HCT116 (cell line): ENCODE measurements at regions not wholly inside any gene's neighbourhood (a gene's known extent, or its start where the extent isn't known, plus 50 kb on each side); places are given as distances from the start of the nearest gene placed in this dataset.

Experiments
- ATAC-seq: fragments of 200-7000 bp; cut with Tn5 transposase; 2 replicates; pipeline ENCODE4 v1.9.1; 2020; ENCODE audit warnings: mild to moderate bottlenecking, moderate library complexity
- BruUV-seq: library from RNA; stranded (reverse); fragments of 400-500 nt; replicated peaks from 2 replicates; lab custom pipeline; 2021; lab: Mats Ljungman, UMichigan
- CTCF ChIA-PET: fragments of 300-600 bp; sonication (Branson Sonifier 250); formaldehyde crosslinking; loops from one replicate; lab custom pipeline; 2021; ENCODE audit warnings: antibody characterized with exemption; lab: Charles Lee
- POLR2A ChIA-PET: fragments of 300-600, 350-600 bp; sonication (Branson Sonifier 250); formaldehyde crosslinking; loops from one replicate; lab custom pipeline; 2021; ENCODE audit warnings: antibody characterized with exemption; lab: Charles Lee
- RAD21 ChIA-PET, 2 experiments: fragments of 300-600 bp; sonication (Branson Sonifier 250); formaldehyde crosslinking; loops; one replicate each; lab custom pipeline; 2023; ENCODE audit warnings: low total read pairs in 2 of 2; ENCODE audit not compliant: uncharacterized antibody in 2 of 2, unreplicated experiment in 2 of 2, low non-redundant PET in 1 of 2; lab: Charles Lee
- DNase-seq: peaks from one replicate; pipeline ENCODE4 v3.0.0-alpha.2; 2010; ENCODE audit warnings: low read depth, low spot score
- H2AFZ ChIP-seq: fragments of 200-600 bp; shearing (Covaris generic), sonication (generic); 2 replicates; pipeline ENCODE4 v1.6.1; 2017; ENCODE audit warnings: low read depth, mixed run types, mixed read lengths, antibody characterized with exemption, low read length; ENCODE audit not compliant: poor library complexity, severe bottlenecking
- H3K27ac ChIP-seq: 2 replicates; pipeline ENCODE4 v1.5.1; 2012; ENCODE audit warnings: low read depth, low read length
- H3K27me3 ChIP-seq: fragments of 200-600 bp; sonication (generic); 2 replicates; pipeline ENCODE4 v1.6.1; 2016; ENCODE audit warnings: mixed run types, low read length, mixed read lengths; ENCODE audit not compliant: insufficient read depth
- H3K36me3 ChIP-seq, 2 experiments: fragments of 200-500 bp in 1 of 2; fragments of 200-600 bp in 1 of 2; sonication (Bioruptor generic) in 1 of 2; sonication (generic) in 1 of 2; 2 replicates each; pipeline versions ENCODE4 v1.5.1 to v1.6.1; 2014 to 2016; ENCODE audit warnings: low read length in 2 of 2, inconsistent platforms in 1 of 2, mixed read lengths in 1 of 2, mixed run types in 1 of 2; ENCODE audit not compliant: insufficient read depth in 2 of 2, control insufficient read depth in 1 of 2
- H3K4me1 ChIP-seq, 2 experiments: fragments of 200-600 bp in 1 of 2; sonication (generic) in 1 of 2; 2 replicates each; pipeline versions ENCODE4 v1.5.1 to v1.6.1; 2012 to 2017; ENCODE audit warnings: low read length in 2 of 2, inconsistent platforms in 1 of 2, mild to moderate bottlenecking in 1 of 2, mixed read lengths in 1 of 2, mixed run types in 1 of 2, moderate library complexity in 1 of 2; ENCODE audit not compliant: insufficient read depth in 2 of 2, control insufficient read depth in 1 of 2
- H3K4me2 ChIP-seq: fragments of 200-600 bp; sonication (generic); 2 replicates; pipeline ENCODE4 v1.6.1; 2017; ENCODE audit warnings: mixed run types, low read length, mixed read lengths
- H3K4me3 ChIP-seq, 2 experiments: fragments of 200-600 bp in 1 of 2; sonication (generic) in 1 of 2; replicated peaks in 1 of 2; 2 replicates each; pipeline ENCODE4 v1.5.1; 2011 to 2016; ENCODE audit warnings: low read length in 2 of 2, control low read depth in 1 of 2, low read depth in 1 of 2, mild to moderate bottlenecking in 1 of 2, mixed read lengths in 1 of 2, mixed run types in 1 of 2
- H3K79me2 ChIP-seq: fragments of 200-600 bp; sonication (generic); 2 replicates; pipeline ENCODE4 v1.6.1; 2017; ENCODE audit warnings: mild to moderate bottlenecking, mixed run types, low read length, moderate library complexity, mixed read lengths; ENCODE audit not compliant: insufficient read depth
- H3K9ac ChIP-seq: fragments of 200-600 bp; sonication (generic); 2 replicates; pipeline ENCODE4 v1.6.1; 2016; ENCODE audit warnings: low read length, mixed read lengths
- H3K9me2 ChIP-seq: fragments of 200-600 bp; sonication (generic), shearing (Covaris generic); 2 replicates; pipeline ENCODE4 v1.6.1; 2017; ENCODE audit warnings: mixed run types, mild to moderate bottlenecking, moderate library complexity; ENCODE audit not compliant: insufficient read depth
- H3K9me3 ChIP-seq, 2 experiments: fragments of 200-500 bp in 1 of 2; fragments of 200-600 bp in 1 of 2; sonication (Bioruptor generic) in 1 of 2; sonication (generic) in 1 of 2; 2 replicates each; pipeline ENCODE4 v1.6.1; 2014 to 2017; ENCODE audit warnings: low read length in 2 of 2, mixed read lengths in 2 of 2, inconsistent platforms in 1 of 2, low read depth in 1 of 2, mild to moderate bottlenecking in 1 of 2, mixed run types in 1 of 2, moderate library complexity in 1 of 2; ENCODE audit not compliant: control insufficient read depth in 1 of 2, insufficient read depth in 1 of 2
- H4K20me1 ChIP-seq: fragments of 200-600 bp; sonication (generic), shearing (Covaris generic); 2 replicates; pipeline ENCODE4 v1.6.1; 2017; ENCODE audit warnings: mixed run types, mild to moderate bottlenecking, moderate library complexity; ENCODE audit not compliant: insufficient read depth
- CBX3 ChIP-seq: IDR thresholded peaks from 2 replicates; pipeline ENCODE4 v1.6.1; 2012; ENCODE audit warnings: low read depth
- JUND ChIP-seq: IDR thresholded peaks from 2 replicates; pipeline ENCODE4 v1.6.1; 2012
- SRF ChIP-seq: IDR thresholded peaks from 2 replicates; pipeline ENCODE4 v1.6.1; 2012; ENCODE audit warnings: low read depth
- TCF7L2 ChIP-seq: IDR thresholded peaks from 2 replicates; pipeline ENCODE4 v1.7.0; 2011; ENCODE audit warnings: borderline replicate concordance, inconsistent platforms; ENCODE audit not compliant: insufficient read depth, insufficient read length; ENCODE audit errors: extremely low read depth
- intact Hi-C: fragments of 100-400 bp; cut with micrococcal nuclease; formaldehyde crosslinking; loops from 2 replicates; pipeline ENCODE4 v1.10.0; 2022
- TF ChIP-seq, protein P1 (sequence below), 3 experiments: fragments of 200-600 bp in 1 of 3; sonication (generic) in 1 of 3; IDR thresholded peaks in 2 of 3; conservative IDR thresholded peaks in 1 of 3; 2 replicates each; pipeline ENCODE4 v1.5.1; 2012 to 2017; ENCODE audit warnings: low read depth in 2 of 3, low read length in 2 of 3, antibody characterized with exemption in 1 of 3, borderline replicate concordance in 1 of 3, control low read depth in 1 of 3, mild to moderate bottlenecking in 1 of 3, mixed read lengths in 1 of 3, mixed run types in 1 of 3, moderate library complexity in 1 of 3; ENCODE audit not compliant: insufficient read depth in 1 of 3

DNA sequence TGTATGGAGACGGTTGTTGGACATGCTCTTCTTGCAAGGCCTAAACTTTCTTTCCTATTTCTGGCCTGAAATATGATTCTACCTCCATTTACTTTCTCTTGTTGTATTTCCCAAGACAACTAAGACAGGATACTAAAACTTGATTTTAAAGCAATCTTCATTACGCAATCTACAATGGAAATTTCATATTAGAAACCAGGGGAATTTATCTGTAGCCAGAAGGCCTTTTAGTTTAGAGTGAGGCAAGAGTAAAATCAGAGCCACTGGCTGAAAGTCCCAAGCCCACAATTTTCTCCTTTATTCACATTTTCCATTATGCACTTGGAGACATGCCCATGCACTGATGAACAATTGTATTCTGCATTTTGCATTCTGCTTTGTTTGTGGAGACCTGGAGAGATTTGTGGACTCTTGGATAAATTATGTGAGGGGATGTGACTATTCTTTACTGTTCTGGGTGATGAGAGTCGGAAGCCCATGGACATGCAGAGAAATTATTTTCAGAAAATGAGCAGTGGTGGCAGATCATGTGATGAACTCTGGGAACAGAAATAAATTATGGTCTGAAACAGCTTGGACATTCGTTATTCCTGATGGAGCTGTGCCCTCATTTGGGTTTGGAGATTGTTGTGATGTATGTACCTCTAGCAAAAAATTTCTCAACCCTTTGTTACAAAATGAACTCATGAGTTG lies 336.8 kb downstream of the SEC16B start:
- no TSS peak for BruUV-seq
- Histone ChIP-seq H4K20me1 (0 out of 2 replicates have a peak, but pooled peaks cover 2% of the 10 kb centered on the region), H3K4me2 (no peak overlapping the region), H3K9ac (no peak overlapping the region), H3K4me3 (no peak overlapping the region), H3K9me3 (no peaks in the 10 kb centered on the region), H2AFZ (no peak overlapping the region), H3K4me1 (no peaks in the 10 kb centered on the region), H3K27ac (no peak overlapping the region), H3K79me2 (no peaks in the 10 kb centered on the region), H3K9me2 (no peaks in the 10 kb centered on the region), H3K27me3 (peaks cover 8% of the 10 kb centered on the region; the same call in 1 of the 2 replicates), H3K36me3 (no peaks in the 10 kb centered on the region)
- ATAC-seq (no peak), DNase-seq (no peak)
- CTCF ChIA-PET, result no interaction called here
- no peak for TF ChIP-seq JUND
- intact Hi-C loops, result no loop called here
- RAD21 ChIA-PET, result no interaction called here
- POLR2A ChIA-PET, result no interaction called here

DNA sequence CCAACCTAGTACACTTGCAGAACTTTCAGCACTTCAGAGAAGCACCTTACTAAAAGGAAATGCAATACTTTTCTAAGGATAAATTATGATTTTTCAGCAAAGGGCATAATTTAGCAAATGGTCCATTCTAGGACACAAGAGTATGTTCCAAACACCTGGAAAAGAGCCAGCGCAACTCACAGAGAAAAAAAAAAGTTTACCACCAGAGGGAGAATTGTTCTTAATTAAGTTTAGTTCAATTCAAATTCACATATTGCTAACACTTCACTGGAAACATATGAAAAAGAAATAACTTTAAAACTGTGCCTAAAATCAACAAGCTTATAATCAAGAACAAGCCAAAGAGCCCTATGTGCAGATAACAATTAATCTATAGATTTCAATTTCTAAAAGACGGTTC lies 338.1 kb downstream of the SEC16B start:
- H3K4me1 ChIP-seq, result no peaks in the 10 kb centered on the region
- H2AFZ ChIP-seq, result no peak overlapping the region
- H3K4me3 ChIP-seq, result no peak overlapping the region
- TF ChIP-seq SRF (no peak), CBX3 (no peak), JUND (no peak), TCF7L2 (no peak)
- TF ChIP-seq, protein P1, sequence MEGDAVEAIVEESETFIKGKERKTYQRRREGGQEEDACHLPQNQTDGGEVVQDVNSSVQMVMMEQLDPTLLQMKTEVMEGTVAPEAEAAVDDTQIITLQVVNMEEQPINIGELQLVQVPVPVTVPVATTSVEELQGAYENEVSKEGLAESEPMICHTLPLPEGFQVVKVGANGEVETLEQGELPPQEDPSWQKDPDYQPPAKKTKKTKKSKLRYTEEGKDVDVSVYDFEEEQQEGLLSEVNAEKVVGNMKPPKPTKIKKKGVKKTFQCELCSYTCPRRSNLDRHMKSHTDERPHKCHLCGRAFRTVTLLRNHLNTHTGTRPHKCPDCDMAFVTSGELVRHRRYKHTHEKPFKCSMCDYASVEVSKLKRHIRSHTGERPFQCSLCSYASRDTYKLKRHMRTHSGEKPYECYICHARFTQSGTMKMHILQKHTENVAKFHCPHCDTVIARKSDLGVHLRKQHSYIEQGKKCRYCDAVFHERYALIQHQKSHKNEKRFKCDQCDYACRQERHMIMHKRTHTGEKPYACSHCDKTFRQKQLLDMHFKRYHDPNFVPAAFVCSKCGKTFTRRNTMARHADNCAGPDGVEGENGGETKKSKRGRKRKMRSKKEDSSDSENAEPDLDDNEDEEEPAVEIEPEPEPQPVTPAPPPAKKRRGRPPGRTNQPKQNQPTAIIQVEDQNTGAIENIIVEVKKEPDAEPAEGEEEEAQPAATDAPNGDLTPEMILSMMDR (IDR thresholded peaks at IDR 0.05 in 2 of 3, conservative IDR thresholded peaks at IDR 0.05 in 1 of 3; ENCODE audit: borderline replicate concordance in 1 of 3, insufficient read depth in 1 of 3, low read depth in 2 of 3, low read length in 2 of 3), result 0 out of 6 replicates have a peak, but pooled peaks of 1 of the 3 experiments have one; percentile 11
- DNase-seq, result no peak
- no peak overlapping the region for H3K9ac ChIP-seq
- H3K27ac ChIP-seq, result no peak overlapping the region
- no peaks in the 10 kb centered on the region for H3K36me3 ChIP-seq
- H3K79me2 ChIP-seq, result no peaks in the 10 kb centered on the region
- H3K4me2 ChIP-seq, result no peak overlapping the region
- ATAC-seq, result no peak
- H3K9me2 ChIP-seq, result no peaks in the 10 kb centered on the region
- ChIA-PET POLR2A (no interaction called here), RAD21 (no interaction called here), CTCF (no interaction called here)
- no TSS peak for BruUV-seq
- peaks cover 8% of the 10 kb centered on the region; the same call in 1 of the 2 replicates for H3K27me3 ChIP-seq
- intact Hi-C loops, result no loop called here
- H4K20me1 ChIP-seq, result 0 out of 2 replicates have a peak, but pooled peaks cover 2% of the 10 kb centered on the region
- no peaks in the 10 kb centered on the region for H3K9me3 ChIP-seq
